ENCODE measurements at regions not wholly inside any gene's neighbourhood (a gene's known extent, or its start where the extent isn't known, plus 50 kb on each side); places are given as distances from the start of the nearest gene placed in this dataset.

- TF ChIP-seq CTCF (IDR thresholded peaks at IDR 0.05) (no peak), POLR2A (IDR thresholded peaks at IDR 0.05; ENCODE audit: low read depth) (no peak)
Measured at GRCh38 chr12:67909681-67910080, 79.6 kb upstream of the IFNG-AS1 start.

Data from esophagus muscularis mucosa (tissue), 3 donors.